BJ (cell line): ENCODE measurements at regions not wholly inside any gene's neighbourhood (a gene's known extent, or its start where the extent isn't known, plus 50 kb on each side); places are given as distances from the start of the nearest gene placed in this dataset.
A peak's percentile ranks its signal among the peaks of the same experiment; 100 is the strongest.
"Not testable (repeated sequence)": the region's sequence is repeated elsewhere in the genome, so short reads cannot be mapped to it uniquely, and the experiment has no call there.

ENCODE experiments used
- CTCF ChIA-PET: fragments of 350-600 bp; formaldehyde crosslinking; extraction: SDS; loops from one replicate; lab custom pipeline; 2021; ENCODE audit warnings: antibody characterized with exemption, inconsistent platforms; lab: Yijun Ruan, JAX
- POLR2A ChIA-PET: fragments of 300-600 bp; sonication (Branson Sonifier 250); formaldehyde crosslinking; extraction: SDS; loops from one replicate; lab custom pipeline; 2021; ENCODE audit warnings: antibody characterized with exemption; lab: Charles Lee
- DNase-seq: peaks from one replicate; pipeline ENCODE4 v3.0.0-alpha.2; 2011; ENCODE audit warnings: low read depth
- H3K27me3 ChIP-seq: 2 replicates; pipeline ENCODE4 v1.6.0; 2011; ENCODE audit warnings: low read length; ENCODE audit not compliant: control insufficient read depth, insufficient read depth
- H3K36me3 ChIP-seq: 2 replicates; pipeline ENCODE4 v1.5.1; 2011; ENCODE audit warnings: low read length; ENCODE audit not compliant: control insufficient read depth, insufficient read depth
- H3K4me3 ChIP-seq: 2 replicates; pipeline ENCODE4 v1.5.1; 2011; ENCODE audit warnings: low read depth, mild to moderate bottlenecking, control low read depth, low read length
- TF ChIP-seq, protein P1 (sequence below): IDR thresholded peaks from 2 replicates; pipeline ENCODE4 v1.5.1; 2011; ENCODE audit warnings: low read depth, mild to moderate bottlenecking, control low read depth, inconsistent platforms, low read length, moderate library complexity; ENCODE audit not compliant: insufficient read depth

DNA sequence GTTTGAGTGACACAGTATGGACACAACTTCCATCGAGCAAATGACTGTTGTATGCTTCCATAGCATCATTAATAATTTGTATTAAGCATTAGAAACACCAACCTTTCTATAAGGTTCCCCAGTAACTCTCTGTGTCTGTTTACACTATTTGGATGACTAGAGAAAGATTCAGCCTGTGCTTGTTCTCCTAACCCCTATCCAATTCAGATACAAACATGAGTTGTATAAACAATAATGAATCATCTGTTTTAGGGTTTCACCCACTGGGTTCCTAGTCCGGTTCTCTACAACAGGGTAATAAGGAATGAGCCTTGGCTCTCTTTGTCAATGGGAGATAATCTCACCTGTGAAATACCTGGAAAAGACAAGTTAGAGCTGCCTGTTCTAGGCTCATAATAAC is 894.1 kb upstream of the PIK3C3 start:
- TF ChIP-seq, protein P1, sequence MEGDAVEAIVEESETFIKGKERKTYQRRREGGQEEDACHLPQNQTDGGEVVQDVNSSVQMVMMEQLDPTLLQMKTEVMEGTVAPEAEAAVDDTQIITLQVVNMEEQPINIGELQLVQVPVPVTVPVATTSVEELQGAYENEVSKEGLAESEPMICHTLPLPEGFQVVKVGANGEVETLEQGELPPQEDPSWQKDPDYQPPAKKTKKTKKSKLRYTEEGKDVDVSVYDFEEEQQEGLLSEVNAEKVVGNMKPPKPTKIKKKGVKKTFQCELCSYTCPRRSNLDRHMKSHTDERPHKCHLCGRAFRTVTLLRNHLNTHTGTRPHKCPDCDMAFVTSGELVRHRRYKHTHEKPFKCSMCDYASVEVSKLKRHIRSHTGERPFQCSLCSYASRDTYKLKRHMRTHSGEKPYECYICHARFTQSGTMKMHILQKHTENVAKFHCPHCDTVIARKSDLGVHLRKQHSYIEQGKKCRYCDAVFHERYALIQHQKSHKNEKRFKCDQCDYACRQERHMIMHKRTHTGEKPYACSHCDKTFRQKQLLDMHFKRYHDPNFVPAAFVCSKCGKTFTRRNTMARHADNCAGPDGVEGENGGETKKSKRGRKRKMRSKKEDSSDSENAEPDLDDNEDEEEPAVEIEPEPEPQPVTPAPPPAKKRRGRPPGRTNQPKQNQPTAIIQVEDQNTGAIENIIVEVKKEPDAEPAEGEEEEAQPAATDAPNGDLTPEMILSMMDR = no peak
- CTCF ChIA-PET = no interaction called here
- POLR2A ChIA-PET = no interaction called here
- DNase-seq = no peak
- Histone ChIP-seq H3K27me3 (no peaks in the 10 kb centered on the region), H3K4me3 (no peak overlapping the region), H3K36me3 (no peaks in the 10 kb centered on the region)

DNA sequence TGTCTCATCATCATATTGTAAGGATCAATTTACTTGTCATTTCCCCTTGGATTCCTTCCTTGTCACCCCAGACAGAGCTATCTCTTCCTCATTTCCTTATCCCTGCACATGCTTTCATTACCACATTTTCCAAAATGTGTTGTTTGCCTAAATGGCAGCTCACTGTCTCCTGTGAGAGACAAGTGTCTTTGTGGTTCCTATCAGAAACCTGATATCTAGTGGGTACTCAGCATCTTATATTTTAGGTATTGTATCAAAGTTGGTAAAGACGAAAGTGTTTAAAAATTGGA is 896.0 kb upstream of the PIK3C3 start:
- TF ChIP-seq, protein P1 = no peak
- no peaks in the 10 kb centered on the region for H3K36me3 ChIP-seq
- ChIA-PET CTCF (no interaction called here), POLR2A (no interaction called here)
- no peaks in the 10 kb centered on the region for H3K27me3 ChIP-seq
- no peak for DNase-seq
- no peak overlapping the region for H3K4me3 ChIP-seq

DNA sequence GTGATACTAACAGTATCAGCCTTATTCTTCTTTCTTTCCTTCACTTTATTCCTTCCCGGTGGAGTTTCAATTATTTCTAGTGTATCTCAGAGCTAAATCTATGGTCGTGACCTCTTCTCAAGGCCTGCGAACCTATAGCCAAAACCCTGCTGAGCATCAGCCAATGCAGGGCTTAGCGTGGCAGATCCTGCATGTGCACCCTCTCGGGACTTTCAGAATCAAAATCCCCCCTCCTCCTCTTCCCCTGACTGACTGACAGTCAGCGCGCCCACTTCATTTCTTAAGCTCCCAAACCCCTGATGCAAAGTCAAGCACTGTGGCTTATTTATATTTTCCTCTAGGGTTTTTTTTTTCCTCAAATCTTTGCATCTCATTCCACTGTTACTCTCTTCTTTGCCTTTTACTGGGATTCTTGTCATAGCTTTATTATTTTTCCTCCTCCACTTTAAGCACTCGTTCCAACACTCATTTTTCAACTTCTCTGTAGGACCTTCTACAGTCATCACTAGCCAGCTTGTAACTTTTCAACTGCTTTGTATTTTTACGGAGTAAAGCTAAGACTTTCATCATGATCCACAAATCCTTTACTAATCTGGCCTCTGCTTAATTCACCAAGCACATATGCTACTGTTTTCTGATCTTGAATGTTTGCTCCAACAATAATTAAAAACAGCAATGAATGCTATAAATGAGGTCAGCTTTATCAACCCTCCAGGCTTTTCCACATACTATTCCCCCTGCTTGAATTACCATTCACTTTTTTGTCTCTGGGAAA is 896.5 kb upstream of the PIK3C3 start:
- H3K4me3 ChIP-seq = no peak overlapping the region
- TF ChIP-seq, protein P1 = no peak
- H3K36me3 ChIP-seq = no peaks in the 10 kb centered on the region
- no peaks in the 10 kb centered on the region for H3K27me3 ChIP-seq
- CTCF ChIA-PET = interaction anchor here (0.8 kb wide), 1 partner anchor 11 kb away, joined by 3 read pairs; no protein-coding TSS in a partner anchor
- DNase-seq = peak; percentile 36
- POLR2A ChIA-PET = no interaction called here

DNA sequence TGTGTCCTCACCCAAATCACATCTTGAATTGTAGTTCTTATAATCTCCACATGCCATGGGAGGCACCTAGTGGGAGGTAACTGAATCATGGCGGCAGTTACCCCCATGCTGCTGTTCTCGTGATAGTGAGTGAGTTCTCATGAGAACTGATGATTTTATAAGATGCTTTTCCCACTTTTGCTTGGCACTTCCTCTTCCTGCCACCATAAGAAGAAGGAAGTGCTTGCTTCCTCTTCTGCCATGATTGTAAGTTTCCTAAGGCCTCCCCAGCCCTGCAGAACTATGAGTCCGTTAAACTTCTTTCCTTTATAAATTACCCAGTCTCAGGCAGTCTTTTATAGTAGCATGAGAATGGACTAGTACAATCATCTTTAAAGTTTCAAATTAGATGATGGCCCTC is 902.4 kb upstream of the PIK3C3 start:
- Histone ChIP-seq H3K27me3 (no peaks in the 10 kb centered on the region), H3K4me3 (no peak overlapping the region), H3K36me3 (no peaks in the 10 kb centered on the region)
- ChIA-PET POLR2A (no interaction called here), CTCF (no interaction called here)
- no peak for DNase-seq
- TF ChIP-seq, protein P1 = no peak

DNA sequence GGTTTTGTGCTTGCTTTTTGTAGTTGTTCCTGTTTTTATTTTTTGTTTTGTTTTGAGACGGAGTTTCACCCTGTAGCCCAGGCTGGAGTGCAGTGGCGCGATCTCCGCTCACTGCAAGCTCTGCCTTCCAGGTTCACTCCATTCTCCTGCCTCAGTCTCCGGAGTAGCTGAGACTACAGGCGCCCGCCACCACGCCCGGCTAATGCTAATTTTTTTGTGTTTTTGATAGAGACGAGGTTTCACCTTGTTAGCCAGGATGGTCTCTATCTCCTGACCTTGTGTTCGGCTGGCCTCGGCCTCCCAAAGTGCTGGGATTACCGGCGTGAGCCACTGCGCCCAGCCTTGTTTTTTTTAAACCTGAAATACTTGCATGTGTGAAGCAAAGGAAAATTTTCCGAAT is 908.8 kb upstream of the PIK3C3 start:
- CTCF ChIA-PET, H3K4me3 ChIP-seq, H3K36me3 ChIP-seq, DNase-seq, POLR2A ChIA-PET, H3K27me3 ChIP-seq: not testable (repeated sequence)

GRCh38 chr18:41043876-41044275 is 911.2 kb upstream of the PIK3C3 start:
- ChIA-PET CTCF (no interaction called here), POLR2A (no interaction called here)
- Histone ChIP-seq H3K4me3 (no peak overlapping the region), H3K27me3 (no peaks in the 10 kb centered on the region), H3K36me3 (no peaks in the 10 kb centered on the region)
- DNase-seq = no peak
- TF ChIP-seq, protein P1 = no peak
